CD4-positive, CD25-positive, alpha-beta regulatory T cell (primary cell): ENCODE measurements at regions not wholly inside any gene's neighbourhood (a gene's known extent, or its start where the extent isn't known, plus 50 kb on each side); places are given as distances from the start of the nearest gene placed in this dataset.

ENCODE experiments used
- ATAC-seq, 2 donors: fragments of 150-1000 bp; cut with Tn5 transposase; one replicate each; pipeline ENCODE4 v1.10.0; 2021; ENCODE audit warnings: low read depth in 2 of 2, moderate number of reproducible peaks in 2 of 2, moderate library complexity in 1 of 2
- DNase-seq, 3 donors: peaks; one replicate each; pipeline versions ENCODE4 v3.0.0 to v3.0.0-alpha.2; 2012 to 2022; ENCODE audit warnings: mixed read lengths in 1 of 3
- H3K27ac ChIP-seq: one replicate; pipeline ENCODE4 v1.7.0; 2013; ENCODE audit warnings: mild to moderate bottlenecking, low read length; ENCODE audit not compliant: insufficient read depth, poor library complexity, severe bottlenecking
- H3K27me3 ChIP-seq: one replicate; pipeline ENCODE4 v1.7.0; 2013; ENCODE audit warnings: low read length; ENCODE audit not compliant: control insufficient read depth, insufficient read depth
- H3K36me3 ChIP-seq: one replicate; pipeline ENCODE4 v1.7.0; 2013; ENCODE audit warnings: mild to moderate bottlenecking, low read length, moderate library complexity; ENCODE audit not compliant: control insufficient read depth, insufficient read depth
- H3K4me1 ChIP-seq: 2 replicates; pipeline ENCODE4 v1.7.0; 2013; ENCODE audit warnings: mild to moderate bottlenecking, low read length; ENCODE audit not compliant: insufficient read depth, control insufficient read depth, poor library complexity, severe bottlenecking
- H3K4me3 ChIP-seq: one replicate; pipeline ENCODE4 v1.7.0; 2013; ENCODE audit warnings: low read depth, mild to moderate bottlenecking, low read length, moderate library complexity
- H3K9me3 ChIP-seq, 2 experiments: 1 replicate in 1 of 2; 2 replicates in 1 of 2; pipeline ENCODE4 v1.7.0; 2013; ENCODE audit warnings: low read length in 2 of 2, mild to moderate bottlenecking in 1 of 2, moderate library complexity in 1 of 2; ENCODE audit not compliant: control insufficient read depth in 2 of 2
- H3K27ac Mint-ChIP-seq, 3 donors: one replicate each; pipeline ENCODE4 v1.8.0; 2020 to 2022; ENCODE audit warnings: mild to moderate bottlenecking in 3 of 3, mixed read lengths in 3 of 3, moderate library complexity in 2 of 3
- H3K27me3 Mint-ChIP-seq: one replicate; pipeline ENCODE4 v1.8.0; 2022; ENCODE audit warnings: mild to moderate bottlenecking, mixed read lengths
- H3K36me3 Mint-ChIP-seq: one replicate; pipeline ENCODE4 v1.8.0; 2020; ENCODE audit warnings: mixed read lengths
- H3K4me1 Mint-ChIP-seq, 4 donors: one replicate each; pipeline ENCODE4 v1.8.0; 2020 to 2022; ENCODE audit warnings: mixed read lengths in 4 of 4, mild to moderate bottlenecking in 1 of 4
- H3K4me3 Mint-ChIP-seq, 4 donors: one replicate each; pipeline ENCODE4 v1.8.0; 2020 to 2022; ENCODE audit warnings: mild to moderate bottlenecking in 4 of 4, mixed read lengths in 4 of 4, moderate library complexity in 3 of 4
- H3K9me3 Mint-ChIP-seq, 7 donors: one replicate each; pipeline ENCODE4 v1.8.0; 2020 to 2022; ENCODE audit warnings: mixed read lengths in 7 of 7, mild to moderate bottlenecking in 3 of 7, moderate library complexity in 2 of 7

DNA sequence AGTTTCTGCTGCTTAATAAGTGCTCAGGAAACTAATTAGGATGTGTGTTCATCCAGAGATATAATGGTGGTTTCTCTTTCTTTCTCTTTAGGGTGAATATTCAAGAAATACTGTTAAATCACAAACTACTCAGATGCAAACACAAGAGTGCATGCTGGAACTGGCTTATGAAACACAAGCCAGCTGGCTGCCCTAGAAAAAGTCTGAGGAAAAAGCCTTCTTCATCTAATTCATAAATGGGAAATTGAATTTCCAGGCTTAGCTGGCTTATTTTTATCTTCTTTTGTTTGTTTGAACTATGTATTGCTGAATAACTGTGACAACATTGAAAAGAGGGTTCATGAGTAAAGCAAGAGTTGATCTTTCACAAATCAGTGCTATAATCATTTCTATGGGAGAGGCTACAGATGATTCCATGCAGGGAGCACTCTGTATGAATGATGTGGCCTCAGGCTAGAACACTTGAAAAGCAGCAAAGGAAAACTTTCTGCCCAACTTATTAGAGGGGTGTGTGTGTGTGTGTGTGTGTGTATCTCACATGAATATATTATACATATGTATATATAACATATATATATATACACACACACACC lies 69.8 kb upstream of the SCEL start:
- Mint-ChIP-seq H3K36me3 (no peaks in the 10 kb centered on the region), H3K4me1 (no peaks in the 10 kb centered on the region), H3K27ac (no peak overlapping the region), H3K4me3 (no peak overlapping the region), H3K27me3 (peaks cover 4% of the 10 kb centered on the region), H3K9me3 (peaks cover 0 to 3% (median 0%) of the 10 kb centered on the region in 7 donors)
- no peaks in the 10 kb centered on the region for H3K27me3 ChIP-seq
- H3K36me3 ChIP-seq, result no peaks in the 10 kb centered on the region
- ATAC-seq (no peak), DNase-seq (no peak)
- no peaks in the 10 kb centered on the region for H3K9me3 ChIP-seq
- no peak overlapping the region for H3K4me3 ChIP-seq
- no peaks in the 10 kb centered on the region for H3K4me1 ChIP-seq
- H3K27ac ChIP-seq, result no peak overlapping the region

DNA sequence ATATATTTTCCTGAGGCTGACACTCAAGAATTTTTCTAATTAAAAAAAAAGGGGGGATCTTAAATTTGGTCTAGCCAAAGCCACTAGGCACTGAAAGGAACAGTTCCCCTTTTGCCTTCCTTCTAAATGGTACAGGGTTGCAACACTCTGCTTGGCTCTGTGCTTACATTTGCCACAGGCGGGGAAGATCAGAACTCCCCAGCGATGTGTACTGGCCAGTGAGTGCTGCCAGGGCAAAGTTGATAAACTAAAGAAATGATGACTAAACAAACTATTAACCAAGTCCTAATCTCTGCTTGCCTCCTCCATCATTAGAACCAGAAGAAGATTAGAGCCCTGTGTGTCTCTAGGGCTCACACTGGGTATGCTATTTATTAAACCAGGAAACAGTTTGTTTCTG lies 75.3 kb upstream of the SCEL start:
- Mint-ChIP-seq H3K4me3 (no peak overlapping the region), H3K27me3 (peaks cover 5% of the 10 kb centered on the region)
- no peak for DNase-seq

DNA sequence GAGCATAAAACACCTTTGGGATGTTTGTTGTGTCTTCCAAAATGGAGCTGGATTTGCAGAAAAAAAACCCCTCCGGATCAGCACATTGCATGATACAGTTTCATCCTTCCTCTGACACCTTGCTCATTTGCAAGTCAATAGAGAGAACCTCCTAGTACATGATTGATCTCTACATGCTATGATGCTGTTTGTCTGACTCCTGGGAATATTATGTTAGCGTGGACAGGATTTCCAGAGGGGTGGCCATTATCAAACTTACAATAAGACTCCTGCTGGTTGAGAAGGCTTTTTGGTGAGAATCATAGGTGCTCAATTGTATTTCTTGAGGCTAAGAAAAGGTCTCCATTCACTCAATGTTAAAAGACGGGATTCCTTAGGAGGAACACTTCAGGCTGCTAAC lies 75.9 kb upstream of the SCEL start:
- no peaks in the 10 kb centered on the region for H3K36me3 ChIP-seq
- H3K36me3 Mint-ChIP-seq, result no peaks in the 10 kb centered on the region
- ATAC-seq, result no peak
- no peak overlapping the region for H3K27ac ChIP-seq
- H3K9me3 Mint-ChIP-seq, result no peaks in the 10 kb centered on the region
- H3K4me1 ChIP-seq, result no peaks in the 10 kb centered on the region
- no peaks in the 10 kb centered on the region for H3K4me1 Mint-ChIP-seq
- no peaks in the 10 kb centered on the region for H3K9me3 ChIP-seq
- DNase-seq, result no peak
- no peak overlapping the region for H3K27ac Mint-ChIP-seq
- no peak overlapping the region for H3K4me3 Mint-ChIP-seq
- peaks cover 3% of the 10 kb centered on the region for H3K27me3 ChIP-seq
- H3K27me3 Mint-ChIP-seq, result peaks cover 5% of the 10 kb centered on the region
- H3K4me3 ChIP-seq, result no peak overlapping the region

More for the DNA sequence above, 75.3 kb upstream of the SCEL start:
- no peak overlapping the region for H3K4me3 ChIP-seq
- Mint-ChIP-seq H3K9me3 (no peaks in the 10 kb centered on the region), H3K4me1 (no peaks in the 10 kb centered on the region), H3K27ac (no peak overlapping the region), H3K36me3 (no peaks in the 10 kb centered on the region)
- H3K36me3 ChIP-seq, result no peaks in the 10 kb centered on the region
- H3K27ac ChIP-seq, result no peak overlapping the region
- ATAC-seq, result no peak
- peaks cover 3% of the 10 kb centered on the region for H3K27me3 ChIP-seq
- H3K4me1 ChIP-seq, result no peaks in the 10 kb centered on the region
- no peaks in the 10 kb centered on the region for H3K9me3 ChIP-seq

DNA sequence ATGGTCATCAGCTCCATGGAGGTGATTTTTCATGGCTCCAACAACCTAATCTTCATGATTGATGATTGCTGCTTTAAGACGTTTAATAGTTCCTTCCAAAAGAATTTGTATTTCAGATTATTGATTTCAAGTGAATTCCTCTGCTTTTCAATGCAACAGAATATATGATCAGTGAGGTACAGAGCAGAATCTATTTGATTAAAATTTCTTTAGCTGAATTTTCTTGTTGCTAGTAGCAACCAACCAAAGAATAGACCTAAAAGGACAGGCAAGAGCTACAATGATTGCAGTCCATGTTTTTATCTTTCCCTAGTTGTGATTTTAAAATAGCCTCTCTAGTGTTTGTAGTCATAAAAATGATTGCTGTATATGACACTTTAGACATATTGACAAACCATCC lies 76.8 kb upstream of the SCEL start:
- ATAC-seq, result no peak
- no peak for DNase-seq
- H3K27ac Mint-ChIP-seq, result no peak overlapping the region
- H3K27me3 Mint-ChIP-seq, result peaks cover 14% of the 10 kb centered on the region
- no peak overlapping the region for H3K4me3 Mint-ChIP-seq
- Histone ChIP-seq H3K4me3 (no peak overlapping the region), H3K9me3 (no peaks in the 10 kb centered on the region), H3K4me1 (no peaks in the 10 kb centered on the region), H3K27me3 (peaks cover 3% of the 10 kb centered on the region), H3K27ac (no peak overlapping the region), H3K36me3 (no peaks in the 10 kb centered on the region)
- no peaks in the 10 kb centered on the region for H3K9me3 Mint-ChIP-seq
- no peaks in the 10 kb centered on the region for H3K36me3 Mint-ChIP-seq
- no peaks in the 10 kb centered on the region for H3K4me1 Mint-ChIP-seq

DNA sequence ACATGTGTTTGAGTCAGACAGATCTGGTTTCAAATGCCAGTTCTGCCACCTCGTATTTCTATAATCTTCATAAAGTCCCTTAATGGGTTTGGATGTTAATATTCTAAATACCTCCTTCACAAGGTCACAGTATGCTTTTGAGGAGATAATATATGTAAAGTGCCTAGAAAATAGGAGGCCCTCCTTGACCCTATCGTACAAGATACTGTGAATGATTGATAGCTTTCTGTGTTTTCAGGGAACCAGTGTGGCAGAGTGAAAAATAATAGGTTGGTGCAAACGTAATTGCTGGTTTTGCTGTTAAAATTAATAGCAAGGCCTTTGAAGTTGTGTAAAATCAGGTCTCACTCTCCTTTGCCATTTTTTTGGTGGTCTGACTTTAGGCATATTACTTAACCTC lies 77.5 kb upstream of the SCEL start:
- Histone ChIP-seq H3K36me3 (no peaks in the 10 kb centered on the region), H3K9me3 (no peaks in the 10 kb centered on the region), H3K4me3 (no peak overlapping the region), H3K27ac (no peak overlapping the region), H3K27me3 (peaks cover 3% of the 10 kb centered on the region), H3K4me1 (no peaks in the 10 kb centered on the region)
- Mint-ChIP-seq H3K27ac (no peak overlapping the region), H3K4me1 (no peaks in the 10 kb centered on the region), H3K9me3 (no peaks in the 10 kb centered on the region), H3K36me3 (no peaks in the 10 kb centered on the region), H3K27me3 (peaks cover 18% of the 10 kb centered on the region), H3K4me3 (no peak overlapping the region)
- DNase-seq, result no peak
- no peak for ATAC-seq

DNA sequence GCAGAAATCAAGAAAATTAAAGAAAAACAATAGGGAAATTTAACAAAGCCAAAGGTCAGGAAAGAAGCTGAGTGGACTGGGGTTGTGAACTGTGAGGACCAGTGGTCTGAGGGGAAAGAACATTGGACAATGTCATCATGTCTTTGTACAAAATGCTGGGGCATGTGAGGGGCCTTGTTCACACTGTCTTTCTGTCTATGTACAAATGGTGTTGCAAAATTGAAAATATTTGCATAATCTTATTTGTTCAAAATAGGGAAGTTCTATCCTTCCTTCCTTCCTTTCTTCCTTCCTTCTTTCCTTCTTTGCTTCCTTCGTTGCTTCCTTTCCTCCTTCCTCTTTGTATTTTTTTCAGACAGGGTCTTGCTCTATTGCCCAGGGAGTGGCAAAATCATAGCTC lies 79.2 kb upstream of the SCEL start:
- no peak overlapping the region for H3K27ac ChIP-seq
- no peak for ATAC-seq

DNA sequence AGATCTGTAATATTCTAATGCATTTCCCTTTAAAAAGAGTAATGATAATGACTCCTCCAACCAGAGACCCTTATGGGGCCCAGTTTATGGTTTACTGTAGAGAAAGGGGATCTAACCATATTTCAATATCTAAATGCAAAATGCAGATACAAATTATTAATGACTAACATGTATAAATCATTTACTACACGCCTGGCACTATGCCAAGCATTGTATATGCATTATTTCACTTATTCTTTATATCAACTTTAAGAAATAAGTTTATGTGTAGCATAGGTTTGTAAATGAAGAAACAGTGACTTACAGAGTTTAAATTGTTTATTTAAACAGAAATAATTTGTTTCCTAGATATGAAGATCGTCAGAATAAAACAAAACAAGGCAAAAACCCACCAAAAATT lies 86.2 kb upstream of the SCEL start:
- Histone ChIP-seq H3K4me1 (no peaks in the 10 kb centered on the region), H3K36me3 (no peaks in the 10 kb centered on the region), H3K27me3 (peaks cover 5% of the 10 kb centered on the region), H3K9me3 (no peaks in the 10 kb centered on the region), H3K27ac (no peak overlapping the region), H3K4me3 (no peak overlapping the region)
- no peaks in the 10 kb centered on the region for H3K36me3 Mint-ChIP-seq
- ATAC-seq, result no peak
- H3K27ac Mint-ChIP-seq, result no peak overlapping the region
- H3K4me1 Mint-ChIP-seq, result peaks cover 0 to 5% (median 2%) of the 10 kb centered on the region in 4 donors
- no peak for DNase-seq
- no peak overlapping the region for H3K4me3 Mint-ChIP-seq
- H3K9me3 Mint-ChIP-seq, result peaks cover 0 to 2% (median 0%) of the 10 kb centered on the region in 7 donors
- H3K27me3 Mint-ChIP-seq, result peaks cover 13% of the 10 kb centered on the region

More for the DNA sequence above, 79.2 kb upstream of the SCEL start:
- Mint-ChIP-seq H3K27ac (no peak overlapping the region), H3K36me3 (no peaks in the 10 kb centered on the region), H3K4me1 (no peaks in the 10 kb centered on the region), H3K9me3 (no peaks in the 10 kb centered on the region), H3K4me3 (no peak overlapping the region), H3K27me3 (peaks cover 18% of the 10 kb centered on the region)
- no peaks in the 10 kb centered on the region for H3K36me3 ChIP-seq
- no peaks in the 10 kb centered on the region for H3K4me1 ChIP-seq
- no peaks in the 10 kb centered on the region for H3K9me3 ChIP-seq
- H3K4me3 ChIP-seq, result no peak overlapping the region
- H3K27me3 ChIP-seq, result peaks cover 3% of the 10 kb centered on the region
- no peak for DNase-seq

DNA sequence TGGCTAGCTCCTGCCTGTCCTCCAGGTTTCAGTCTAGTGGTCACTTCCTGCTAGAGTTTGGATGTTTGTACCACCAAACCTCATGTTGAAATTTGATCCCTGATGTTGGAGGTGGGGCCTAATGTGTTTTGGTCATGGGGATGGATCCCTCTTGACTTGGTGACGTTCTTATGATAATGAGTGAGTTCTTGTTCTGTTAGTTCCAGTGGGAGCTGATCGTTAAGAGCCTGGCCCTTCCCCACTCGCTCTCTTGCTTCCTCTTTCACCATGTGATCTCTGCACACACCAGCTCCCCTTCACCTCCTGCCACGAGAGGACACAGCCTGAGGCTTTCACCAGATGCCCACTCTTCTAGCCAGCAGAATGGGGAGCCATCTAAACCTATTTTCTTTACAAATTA lies 86.8 kb upstream of the SCEL start:
- H3K4me3 Mint-ChIP-seq, result no peak overlapping the region

More for the DNA sequence above, 86.8 kb upstream of the SCEL start:
- no peaks in the 10 kb centered on the region for H3K4me1 ChIP-seq
- no peak overlapping the region for H3K4me3 ChIP-seq
- Mint-ChIP-seq H3K36me3 (no peaks in the 10 kb centered on the region), H3K4me1 (peaks cover 0 to 5% (median 2%) of the 10 kb centered on the region in 4 donors), H3K27me3 (peaks cover 7% of the 10 kb centered on the region), H3K27ac (no peak overlapping the region), H3K9me3 (peaks cover 0 to 2% (median 0%) of the 10 kb centered on the region in 7 donors)
- H3K36me3 ChIP-seq, result no peaks in the 10 kb centered on the region
- DNase-seq, result no peak
- H3K27me3 ChIP-seq, result peaks cover 5% of the 10 kb centered on the region
- H3K9me3 ChIP-seq, result no peaks in the 10 kb centered on the region
- no peak for ATAC-seq
- no peak overlapping the region for H3K27ac ChIP-seq
